ENCODE measurements at regions not wholly inside any gene's neighbourhood (a gene's known extent, or its start where the extent isn't known, plus 50 kb on each side); places are given as distances from the start of the nearest gene placed in this dataset.

DNA sequence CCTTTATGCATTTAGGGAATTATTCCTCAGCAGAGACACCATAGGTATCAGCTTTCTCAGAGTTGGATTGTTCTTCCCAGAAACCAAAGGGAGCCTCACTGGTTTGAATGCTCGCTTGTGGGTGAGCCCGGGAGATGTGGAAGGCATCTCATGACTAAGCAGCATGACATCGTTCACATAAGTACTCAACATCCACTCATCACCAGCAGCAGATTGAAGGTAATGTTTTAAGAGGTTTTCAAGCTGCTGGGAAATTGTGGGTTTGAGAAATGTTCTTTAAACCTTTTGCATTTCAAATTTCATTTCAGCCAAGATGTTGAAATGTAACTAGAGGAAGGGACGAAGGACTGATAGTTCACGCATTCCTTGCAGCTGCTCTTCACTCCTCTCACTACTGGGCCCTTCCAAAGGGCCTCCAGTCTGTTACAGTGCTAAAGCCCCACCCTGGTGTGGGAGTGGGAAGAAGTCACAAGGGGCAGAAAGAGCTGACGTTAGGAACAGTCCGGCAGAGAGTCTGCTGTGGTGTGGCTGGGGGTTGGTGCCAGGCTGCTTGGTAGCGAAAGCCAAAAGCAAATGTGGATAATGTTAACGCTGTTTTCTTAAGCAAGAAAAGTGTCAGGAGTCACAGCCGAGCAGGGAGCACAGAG is 324.5 kb upstream of the EPHA4 start:
- no peak for ATAC-seq
- Histone ChIP-seq H3K9me2 (ENCODE audit: insufficient read depth) (no peaks in the 10 kb centered on the region), H3K9ac (ENCODE audit: low read length) (no peak overlapping the region), H2AFZ (ENCODE audit: low read depth, low read length, poor library complexity, severe bottlenecking) (no peak overlapping the region), H4K20me1 (ENCODE audit: insufficient read depth) (no peaks in the 10 kb centered on the region), H3K27ac (ENCODE audit: low read depth, low read length) (no peak overlapping the region), H3K79me2 (ENCODE audit: insufficient read depth, low read length) (no peaks in the 10 kb centered on the region), H3K36me3 (ENCODE audit: control insufficient read depth in 1 of 2, insufficient read depth in 2 of 2, low read length in 2 of 2) (no peaks in the 10 kb centered on the region), H3K9me3 (ENCODE audit: control insufficient read depth in 1 of 2, insufficient read depth in 1 of 2, low read depth in 1 of 2, low read length in 2 of 2) (no peaks in the 10 kb centered on the region), H3K27me3 (ENCODE audit: insufficient read depth, low read length) (no peaks in the 10 kb centered on the region), H3K4me1 (ENCODE audit: control insufficient read depth in 1 of 2, insufficient read depth in 2 of 2, low read length in 2 of 2) (no peaks in the 10 kb centered on the region), H3K4me3 (replicated peaks in 1 of 2; ENCODE audit: low read depth in 1 of 2, low read length in 2 of 2) (no peak overlapping the region), H3K4me2 (ENCODE audit: low read length) (no peak overlapping the region)
- BruUV-seq (replicated peaks): no TSS peak
- TF ChIP-seq POLR2AphosphoS5 (IDR thresholded peaks at IDR 0.05; ENCODE audit: low read depth, low read length): no peak
- TF ChIP-seq, protein P1, sequence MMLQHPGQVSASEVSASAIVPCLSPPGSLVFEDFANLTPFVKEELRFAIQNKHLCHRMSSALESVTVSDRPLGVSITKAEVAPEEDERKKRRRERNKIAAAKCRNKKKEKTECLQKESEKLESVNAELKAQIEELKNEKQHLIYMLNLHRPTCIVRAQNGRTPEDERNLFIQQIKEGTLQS (IDR thresholded peaks at IDR 0.05): no peak
- TF ChIP-seq, protein P2, sequence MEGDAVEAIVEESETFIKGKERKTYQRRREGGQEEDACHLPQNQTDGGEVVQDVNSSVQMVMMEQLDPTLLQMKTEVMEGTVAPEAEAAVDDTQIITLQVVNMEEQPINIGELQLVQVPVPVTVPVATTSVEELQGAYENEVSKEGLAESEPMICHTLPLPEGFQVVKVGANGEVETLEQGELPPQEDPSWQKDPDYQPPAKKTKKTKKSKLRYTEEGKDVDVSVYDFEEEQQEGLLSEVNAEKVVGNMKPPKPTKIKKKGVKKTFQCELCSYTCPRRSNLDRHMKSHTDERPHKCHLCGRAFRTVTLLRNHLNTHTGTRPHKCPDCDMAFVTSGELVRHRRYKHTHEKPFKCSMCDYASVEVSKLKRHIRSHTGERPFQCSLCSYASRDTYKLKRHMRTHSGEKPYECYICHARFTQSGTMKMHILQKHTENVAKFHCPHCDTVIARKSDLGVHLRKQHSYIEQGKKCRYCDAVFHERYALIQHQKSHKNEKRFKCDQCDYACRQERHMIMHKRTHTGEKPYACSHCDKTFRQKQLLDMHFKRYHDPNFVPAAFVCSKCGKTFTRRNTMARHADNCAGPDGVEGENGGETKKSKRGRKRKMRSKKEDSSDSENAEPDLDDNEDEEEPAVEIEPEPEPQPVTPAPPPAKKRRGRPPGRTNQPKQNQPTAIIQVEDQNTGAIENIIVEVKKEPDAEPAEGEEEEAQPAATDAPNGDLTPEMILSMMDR (IDR thresholded peaks at IDR 0.05 in 2 of 3, conservative IDR thresholded peaks at IDR 0.05 in 1 of 3; ENCODE audit: borderline replicate concordance in 1 of 3, insufficient read depth in 1 of 3, low read depth in 2 of 3, low read length in 2 of 3): no peak
- TF ChIP-seq SP1 (IDR thresholded peaks at IDR 0.05; ENCODE audit: low read depth): no peak
- no peak for TF ChIP-seq CBX3 (IDR thresholded peaks at IDR 0.05; ENCODE audit: low read depth)
- ChIA-PET RAD21 (ENCODE audit: low non-redundant PET in 1 of 2, low total read pairs in 2 of 2, uncharacterized antibody in 2 of 2, unreplicated experiment in 2 of 2) (no interaction called here), CTCF (no interaction called here), POLR2A (no interaction called here)
- DNase-seq (ENCODE audit: low read depth, low spot score): no peak
- intact Hi-C loops (cut with micrococcal nuclease): no loop called here

DNA sequence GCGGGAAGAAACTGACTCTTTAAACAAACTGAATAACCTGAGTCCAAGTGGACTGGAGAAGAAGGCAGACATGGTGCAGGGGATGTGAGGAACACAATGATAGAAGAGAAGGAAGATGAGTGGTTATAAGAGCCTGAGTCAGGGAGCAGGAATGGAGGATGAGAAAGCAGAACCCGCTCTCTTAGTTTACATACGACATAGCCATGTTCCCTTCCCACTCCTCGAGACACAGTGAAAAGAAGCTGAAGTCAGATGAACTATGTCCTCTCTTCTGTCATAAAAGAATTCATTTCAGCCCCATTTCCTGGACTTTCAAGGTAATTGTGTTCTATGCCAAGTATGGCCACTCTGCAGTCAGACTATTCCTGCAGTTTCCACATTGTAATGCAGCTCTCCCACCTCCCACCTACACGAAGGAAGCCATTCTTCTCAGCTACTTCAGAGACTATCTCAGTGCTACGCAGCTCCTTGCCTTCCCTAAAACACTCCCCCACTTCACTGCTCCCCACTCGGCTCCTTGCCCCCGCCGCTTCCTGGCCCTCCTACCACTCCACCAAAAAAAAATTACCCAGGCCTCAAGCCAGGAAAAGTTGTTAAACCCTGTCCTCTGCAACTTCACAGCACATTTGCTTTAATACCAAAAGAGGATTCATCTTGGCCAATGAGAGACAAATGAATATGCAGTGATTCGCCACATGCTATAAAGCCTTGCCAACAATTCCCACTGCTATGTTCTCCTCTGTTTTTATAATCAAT is 323.4 kb upstream of the EPHA4 start:
- ChIA-PET POLR2A (no interaction called here), CTCF (no interaction called here), RAD21 (ENCODE audit: low non-redundant PET in 1 of 2, low total read pairs in 2 of 2, uncharacterized antibody in 2 of 2, unreplicated experiment in 2 of 2) (no interaction called here)
- Histone ChIP-seq H3K36me3 (ENCODE audit: control insufficient read depth in 1 of 2, insufficient read depth in 2 of 2, low read length in 2 of 2) (no peaks in the 10 kb centered on the region), H3K4me3 (replicated peaks in 1 of 2; ENCODE audit: low read depth in 1 of 2, low read length in 2 of 2) (no peak overlapping the region), H3K27me3 (ENCODE audit: insufficient read depth, low read length) (no peaks in the 10 kb centered on the region), H3K4me2 (ENCODE audit: low read length) (no peak overlapping the region), H3K9ac (ENCODE audit: low read length) (no peak overlapping the region), H3K27ac (ENCODE audit: low read depth, low read length) (no peak overlapping the region), H2AFZ (ENCODE audit: low read depth, low read length, poor library complexity, severe bottlenecking) (no peak overlapping the region), H4K20me1 (ENCODE audit: insufficient read depth) (no peaks in the 10 kb centered on the region), H3K4me1 (ENCODE audit: control insufficient read depth in 1 of 2, insufficient read depth in 2 of 2, low read length in 2 of 2) (no peaks in the 10 kb centered on the region), H3K79me2 (ENCODE audit: insufficient read depth, low read length) (no peaks in the 10 kb centered on the region), H3K9me2 (ENCODE audit: insufficient read depth) (no peaks in the 10 kb centered on the region), H3K9me3 (ENCODE audit: control insufficient read depth in 1 of 2, insufficient read depth in 1 of 2, low read depth in 1 of 2, low read length in 2 of 2) (no peaks in the 10 kb centered on the region)
- intact Hi-C loops (cut with micrococcal nuclease): no loop called here
- DNase-seq (ENCODE audit: low read depth, low spot score) (no peak), ATAC-seq (no peak)
- no TSS peak for BruUV-seq (replicated peaks)
- TF ChIP-seq POLR2A (IDR thresholded peaks at IDR 0.05; ENCODE audit: borderline replicate concordance, extremely low read depth, insufficient read depth, insufficient read length) (no peak), TCF7L2 (IDR thresholded peaks at IDR 0.05; ENCODE audit: borderline replicate concordance, extremely low read depth, insufficient read depth, insufficient read length) (no peak), ZNF274 (IDR thresholded peaks at IDR 0.05; ENCODE audit: low read depth, low read length) (no peak), POLR2AphosphoS5 (IDR thresholded peaks at IDR 0.05; ENCODE audit: low read depth, low read length) (no peak)

Data from HCT116 (cell line).